SU-DHL-6 (cell line): ENCODE measurements at regions not wholly inside any gene's neighbourhood (a gene's known extent, or its start where the extent isn't known, plus 50 kb on each side); places are given as distances from the start of the nearest gene placed in this dataset.

ENCODE experiments used
- CTCF ChIP-seq: fragments of 200-600 bp; sonication (generic); IDR thresholded peaks from one replicate; pipeline ENCODE4 v1.5.1; 2017; ENCODE audit warnings: antibody characterized with exemption, mild to moderate bottlenecking, low read length, moderate library complexity; ENCODE audit not compliant: insufficient read depth, poor library complexity, severe bottlenecking
- EZH2phosphoT487 ChIP-seq: fragments of 200-600 bp; sonication (generic), shearing (Covaris generic); conservative IDR thresholded peaks from 2 replicates; pipeline ENCODE4 v1.6.1; 2018; ENCODE audit warnings: mild to moderate bottlenecking, antibody characterized with exemption, low read length, moderate library complexity, mixed read lengths

GRCh38 chr7:142451817-142452216 is 194.0 kb upstream of the PRSS58 start:
- TF ChIP-seq CTCF, result no peak
- TF ChIP-seq EZH2phosphoT487, result no peak
